NCI-H748 (cell line): ENCODE measurements at regions not wholly inside any gene's neighbourhood (a gene's known extent, or its start where the extent isn't known, plus 50 kb on each side); places are given as distances from the start of the nearest gene placed in this dataset.
A peak's percentile ranks its signal among the peaks of the same experiment; 100 is the strongest.

Experiments
- DNase-seq: peaks from one replicate; lab custom pipeline; 2025; ENCODE audit not compliant: unreplicated experiment; lab: John Stamatoyannopoulos, UW

DNA sequence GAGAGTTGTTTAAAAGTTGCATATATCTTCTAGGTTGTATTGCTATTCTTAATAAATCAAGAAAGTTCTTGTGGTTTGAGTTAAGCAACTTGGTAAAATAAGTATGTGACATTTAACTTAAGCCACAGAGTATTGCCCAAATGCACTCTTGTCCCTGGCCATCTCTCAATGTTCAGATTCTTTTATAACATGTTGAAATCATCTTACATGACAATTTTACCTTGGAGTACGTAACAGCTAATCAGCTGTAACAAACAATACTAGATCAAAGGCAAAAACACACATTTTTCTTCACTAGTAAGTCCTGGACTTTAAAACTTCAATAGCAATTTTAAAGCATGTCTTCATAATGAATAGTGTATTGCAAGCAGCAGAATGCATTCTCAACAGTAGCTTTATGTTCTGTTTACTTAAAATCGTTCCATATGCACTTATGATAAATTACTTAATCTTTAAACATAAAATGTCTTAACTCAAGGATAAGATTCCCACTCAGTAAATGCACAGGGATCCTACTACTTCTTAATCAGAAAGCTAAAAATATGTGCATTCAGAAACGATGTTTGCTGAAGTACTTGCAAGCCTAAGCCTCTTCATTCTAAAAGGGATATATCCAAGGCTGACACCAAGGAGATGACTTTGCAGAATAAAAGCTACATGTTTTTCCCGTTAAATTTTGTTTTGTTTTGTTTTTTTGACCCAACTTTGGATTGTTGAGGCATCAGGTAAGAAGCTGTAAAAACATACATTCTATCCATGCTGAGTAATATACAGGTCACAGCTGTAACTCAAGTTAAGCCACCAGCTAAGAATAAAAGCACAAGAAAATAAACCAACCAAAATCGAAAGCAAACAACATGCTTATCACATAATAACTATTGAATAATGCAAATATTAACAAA, 86.1 kb upstream of the NFIB start:
- DNase-seq = peak; percentile 63

DNA sequence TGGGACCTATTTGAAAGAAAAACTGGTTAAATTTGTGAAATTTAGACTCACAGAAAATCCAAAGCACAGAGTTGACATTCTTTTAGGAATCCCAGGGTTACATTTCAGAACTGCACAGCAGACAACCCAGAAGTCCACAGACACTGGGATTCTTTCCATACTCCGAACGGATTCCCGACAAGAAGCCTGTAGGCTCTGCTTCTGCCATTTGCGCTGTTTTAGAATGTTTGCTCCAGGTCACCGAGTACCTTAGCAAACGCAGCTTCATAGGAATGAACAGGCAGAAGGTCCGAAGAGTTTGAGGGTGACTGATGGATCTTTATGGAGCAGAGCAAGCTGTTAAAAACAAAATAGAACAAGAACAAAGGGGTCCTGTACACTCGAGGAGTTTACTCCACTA, 84.5 kb upstream of the NFIB start:
- DNase-seq = no peak

DNA sequence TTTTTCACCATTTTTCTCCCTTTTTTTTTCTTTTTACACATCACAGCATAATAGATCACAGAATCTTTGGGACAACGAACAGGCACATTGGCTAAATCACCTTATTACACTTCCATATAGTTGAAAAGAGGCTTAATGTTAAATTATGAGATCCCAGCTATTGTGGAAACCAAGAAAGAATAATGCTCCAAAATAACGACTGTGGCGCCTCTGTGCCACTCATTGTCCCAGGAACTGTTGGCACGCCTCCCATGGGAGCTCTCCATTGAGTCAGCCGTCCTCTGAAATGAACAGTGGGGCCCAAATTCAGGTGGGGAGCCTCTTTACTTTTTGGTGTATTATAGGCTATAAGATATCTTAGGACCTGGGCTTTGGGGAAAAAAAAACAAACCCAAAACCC, 82.2 kb upstream of the NFIB start:
- DNase-seq = no peak

DNA sequence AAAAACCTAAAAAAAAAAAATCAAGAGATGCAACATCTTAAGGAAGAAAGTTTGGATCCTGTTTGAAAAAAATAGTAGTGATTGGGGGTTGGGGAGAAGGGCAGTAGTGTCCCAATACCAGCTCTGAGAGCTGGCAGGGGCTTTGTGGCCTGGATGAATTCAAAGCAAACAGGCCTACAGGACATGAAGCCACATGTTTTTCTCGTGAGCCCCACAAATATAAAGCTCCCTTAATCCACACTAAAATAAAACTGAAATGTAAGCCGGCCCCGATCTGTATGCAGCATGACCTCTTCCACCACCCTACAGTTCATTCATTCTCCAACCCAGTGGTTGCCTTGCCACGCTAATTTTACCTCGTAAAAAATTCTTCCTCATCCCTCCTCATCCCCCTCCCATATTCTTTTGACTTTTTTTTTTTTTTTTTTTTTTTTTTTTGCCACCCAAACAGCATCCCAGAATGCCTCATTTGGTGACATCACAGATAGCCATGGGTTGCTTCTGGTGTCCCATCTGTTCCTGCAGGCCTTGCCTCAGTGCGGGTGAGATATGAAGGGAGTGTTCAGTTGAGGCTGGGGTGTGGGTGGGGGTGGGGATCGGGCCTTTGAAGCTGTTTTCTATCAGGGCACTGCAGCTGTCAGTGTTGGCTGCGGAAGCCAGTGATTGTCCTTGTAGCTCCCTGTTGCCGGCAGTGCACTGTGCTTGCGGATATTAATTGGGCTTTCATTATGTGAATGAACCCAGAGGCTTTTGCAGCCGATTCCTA, 81.6 kb upstream of the NFIB start:
- DNase-seq = peak; percentile 20

DNA sequence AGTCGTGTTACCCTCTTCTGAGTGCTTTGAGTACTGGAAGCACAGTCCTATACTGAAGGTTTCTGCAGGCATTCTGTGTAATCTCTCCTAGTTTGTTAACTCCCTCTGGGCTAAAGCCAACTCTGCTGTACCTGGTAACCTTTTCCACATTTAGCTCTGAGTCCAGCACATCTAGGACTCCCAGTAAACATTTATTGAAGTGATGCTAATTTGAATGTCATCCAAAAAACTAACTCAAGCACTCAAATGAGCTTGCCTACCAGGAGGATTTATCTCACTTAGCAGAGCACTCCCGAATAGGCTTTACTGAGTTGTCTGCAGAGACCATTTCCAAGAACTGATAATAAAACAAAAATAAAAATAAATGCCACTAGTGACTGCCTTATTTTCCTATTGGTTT, 79.5 kb upstream of the NFIB start:
- no peak for DNase-seq

DNA sequence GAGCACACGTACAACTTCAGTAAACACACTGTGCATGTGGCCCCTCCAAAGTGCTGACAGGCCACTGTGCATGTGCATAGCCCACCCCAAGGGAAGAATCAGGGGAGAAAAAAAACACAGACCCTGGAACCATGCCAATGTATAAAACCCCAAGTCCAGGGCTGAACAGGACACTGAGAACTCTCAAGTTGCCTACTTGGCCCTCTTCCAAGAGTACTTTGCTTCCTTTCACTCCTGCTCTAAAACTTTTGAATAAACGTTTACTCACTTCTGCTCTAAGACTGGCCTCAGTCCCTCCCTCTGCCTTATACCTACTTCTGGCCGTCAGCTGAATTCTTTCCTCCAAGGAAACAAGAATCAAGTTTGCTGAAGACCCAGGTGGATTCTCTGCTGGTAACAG, 77.7 kb upstream of the NFIB start:
- no peak for DNase-seq

DNA sequence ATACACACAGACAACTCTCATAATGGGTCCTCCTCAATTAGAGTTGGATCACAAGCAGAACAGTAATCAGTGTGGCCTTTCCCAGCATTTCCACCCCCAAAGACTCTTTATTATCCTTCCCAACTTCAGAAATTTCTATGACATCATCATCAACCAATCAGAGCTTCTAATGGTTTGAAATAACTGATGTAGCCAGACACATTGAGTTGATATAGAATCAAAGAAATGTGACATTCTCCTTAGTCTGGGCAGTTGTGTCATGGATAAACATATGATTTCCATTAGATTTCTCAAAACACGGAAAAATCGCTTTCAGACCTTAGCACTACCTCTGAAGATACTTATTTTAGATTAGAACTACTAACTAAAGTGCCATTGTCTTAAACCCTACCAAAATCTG, 75.7 kb upstream of the NFIB start:
- no peak for DNase-seq

DNA sequence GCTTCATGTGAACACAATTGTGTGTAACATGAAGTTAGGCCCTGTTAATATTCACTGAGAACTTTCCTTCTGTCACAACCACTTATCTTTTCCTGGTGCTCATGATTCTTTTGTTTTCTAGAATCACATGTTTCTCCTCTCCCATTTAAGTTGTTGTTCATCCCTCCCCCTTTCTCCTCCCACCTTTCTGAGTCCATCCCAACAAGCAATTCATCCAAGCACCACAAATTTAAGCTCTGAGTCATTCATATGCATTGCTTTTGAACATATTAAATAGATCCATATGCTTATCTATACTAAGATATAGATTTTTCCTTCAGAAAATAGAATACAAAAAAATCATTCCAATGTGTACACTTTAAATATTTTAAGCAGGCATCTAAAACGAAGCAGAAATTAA, 75.2 kb upstream of the NFIB start:
- no peak for DNase-seq

DNA sequence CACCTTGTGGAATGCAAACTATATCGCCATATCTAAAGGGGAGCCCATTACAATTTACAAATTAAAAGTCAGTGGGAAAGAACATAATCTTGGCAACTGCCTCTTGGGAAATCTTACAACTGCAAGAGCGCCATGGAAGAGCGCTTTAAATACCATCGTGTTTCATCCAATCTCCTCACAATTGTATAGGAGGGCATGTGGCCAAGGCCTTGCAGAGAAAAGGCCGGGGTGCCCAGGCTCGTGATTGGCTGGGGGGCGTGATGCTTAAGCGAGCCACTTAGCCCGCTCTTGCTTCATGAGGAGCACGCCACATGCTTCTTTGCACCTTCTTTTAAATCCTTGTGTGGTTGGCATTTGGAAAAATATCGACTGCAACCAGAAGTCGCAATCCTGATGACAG, 69.8 kb upstream of the NFIB start:
- DNase-seq = no peak

DNA sequence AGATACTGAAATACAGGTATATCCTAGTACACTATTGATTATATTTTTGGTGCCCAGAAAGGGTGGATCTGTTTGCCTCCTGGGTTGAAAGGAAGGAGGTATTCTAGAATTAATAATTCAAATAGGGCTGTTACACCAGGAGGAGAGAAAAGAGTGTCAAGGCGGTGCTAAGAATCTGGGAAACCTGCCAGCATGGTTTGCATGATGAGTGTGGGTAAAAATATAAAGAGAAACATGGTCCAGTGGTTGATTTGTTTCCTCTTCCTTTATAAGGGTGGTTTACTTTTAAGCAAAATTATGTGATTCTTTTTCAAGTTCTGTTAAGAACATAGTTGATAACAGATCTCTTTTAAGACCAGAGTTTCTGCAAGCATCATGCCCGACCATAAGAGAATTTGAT, 69.4 kb upstream of the NFIB start:
- DNase-seq = peak; percentile 50

DNA sequence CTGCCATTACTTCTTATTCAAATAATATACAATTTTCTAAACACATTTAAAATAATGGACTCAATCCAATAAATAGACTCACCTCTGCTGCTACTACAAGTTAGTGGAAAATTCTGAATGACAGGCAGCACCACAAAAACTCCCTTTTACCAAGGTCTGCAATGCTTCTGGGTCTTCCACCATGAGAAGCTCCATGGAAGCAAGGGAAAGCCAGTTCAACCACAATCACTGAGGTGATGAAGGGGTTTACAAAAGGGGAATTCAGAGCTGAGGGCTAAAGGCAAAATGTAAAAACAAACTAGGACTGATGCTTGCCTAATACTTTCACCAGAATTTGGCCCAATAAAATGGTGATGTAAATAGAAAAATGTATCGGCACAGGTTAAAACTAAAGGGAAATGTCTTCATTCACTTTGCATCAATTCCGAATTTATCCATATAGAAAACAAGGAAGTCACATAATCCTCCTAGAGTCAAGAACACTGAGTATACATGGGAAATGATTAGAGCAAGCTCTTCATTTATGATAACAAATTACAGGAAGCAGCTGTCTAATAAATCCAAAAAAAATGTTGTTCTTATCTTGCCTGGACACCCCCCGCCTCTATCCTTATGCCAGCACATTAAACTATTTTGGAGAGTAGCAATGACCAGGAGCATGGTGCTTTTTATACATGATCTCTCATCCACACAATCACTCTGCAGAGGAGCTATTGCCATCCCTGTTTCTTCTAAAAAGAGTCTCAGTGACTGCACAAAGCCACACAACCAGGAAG, 66.3 kb upstream of the NFIB start:
- no peak for DNase-seq

DNA sequence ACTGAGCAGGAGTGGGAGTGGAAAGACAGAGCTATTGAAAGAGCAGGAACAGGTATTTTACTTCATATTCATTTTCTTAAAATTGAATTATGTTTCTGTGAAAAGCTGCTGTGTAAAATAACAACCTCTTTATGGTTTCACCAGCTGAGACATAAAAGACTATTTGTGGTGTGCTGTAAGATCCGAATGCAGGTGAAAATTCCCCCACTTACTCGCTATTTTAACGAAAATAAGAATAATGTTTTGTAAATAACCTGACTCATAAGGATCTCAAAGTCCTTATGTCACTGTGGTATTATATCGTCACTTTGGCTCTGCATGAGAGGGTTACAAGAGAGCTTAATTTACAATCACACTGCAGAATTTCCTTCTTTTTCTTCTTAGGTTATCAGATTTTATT, 65.3 kb upstream of the NFIB start:
- no peak for DNase-seq

DNA sequence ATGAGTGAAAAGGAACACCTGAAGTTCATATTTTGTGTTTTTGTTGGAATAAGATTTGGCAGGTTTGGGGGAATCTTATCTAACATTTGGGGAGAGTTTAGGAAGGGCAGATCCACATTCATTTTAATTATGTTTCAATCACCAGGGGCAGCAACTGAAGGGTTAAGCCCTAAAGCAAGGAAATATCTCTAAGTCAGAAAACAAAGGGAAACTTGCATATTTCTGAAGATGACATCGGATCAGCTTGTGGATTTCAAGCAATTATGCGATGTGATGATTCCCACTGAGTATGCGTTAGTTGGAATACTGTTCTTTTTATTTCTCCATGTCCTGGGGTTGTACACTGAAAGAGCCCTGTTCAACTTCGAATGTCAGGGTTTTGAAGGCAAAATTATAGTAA, 59.8 kb upstream of the NFIB start:
- no peak for DNase-seq

DNA sequence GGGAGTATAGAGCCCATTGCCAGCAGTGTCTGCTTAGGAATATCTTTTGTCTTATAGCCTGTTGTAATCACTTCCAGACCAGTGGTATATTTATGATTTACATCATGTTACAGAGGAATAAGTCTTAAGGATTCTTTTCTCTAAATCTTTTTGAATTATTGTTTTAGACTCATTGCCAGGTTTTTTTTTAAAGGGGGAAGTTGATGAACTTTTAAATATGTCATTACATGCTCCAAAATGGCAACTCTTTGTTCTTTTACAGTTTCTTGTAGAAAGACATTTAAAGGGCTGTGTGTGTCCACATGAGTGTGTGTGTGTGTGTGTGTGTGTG, 59.4 kb upstream of the NFIB start:
- no peak for DNase-seq

DNA sequence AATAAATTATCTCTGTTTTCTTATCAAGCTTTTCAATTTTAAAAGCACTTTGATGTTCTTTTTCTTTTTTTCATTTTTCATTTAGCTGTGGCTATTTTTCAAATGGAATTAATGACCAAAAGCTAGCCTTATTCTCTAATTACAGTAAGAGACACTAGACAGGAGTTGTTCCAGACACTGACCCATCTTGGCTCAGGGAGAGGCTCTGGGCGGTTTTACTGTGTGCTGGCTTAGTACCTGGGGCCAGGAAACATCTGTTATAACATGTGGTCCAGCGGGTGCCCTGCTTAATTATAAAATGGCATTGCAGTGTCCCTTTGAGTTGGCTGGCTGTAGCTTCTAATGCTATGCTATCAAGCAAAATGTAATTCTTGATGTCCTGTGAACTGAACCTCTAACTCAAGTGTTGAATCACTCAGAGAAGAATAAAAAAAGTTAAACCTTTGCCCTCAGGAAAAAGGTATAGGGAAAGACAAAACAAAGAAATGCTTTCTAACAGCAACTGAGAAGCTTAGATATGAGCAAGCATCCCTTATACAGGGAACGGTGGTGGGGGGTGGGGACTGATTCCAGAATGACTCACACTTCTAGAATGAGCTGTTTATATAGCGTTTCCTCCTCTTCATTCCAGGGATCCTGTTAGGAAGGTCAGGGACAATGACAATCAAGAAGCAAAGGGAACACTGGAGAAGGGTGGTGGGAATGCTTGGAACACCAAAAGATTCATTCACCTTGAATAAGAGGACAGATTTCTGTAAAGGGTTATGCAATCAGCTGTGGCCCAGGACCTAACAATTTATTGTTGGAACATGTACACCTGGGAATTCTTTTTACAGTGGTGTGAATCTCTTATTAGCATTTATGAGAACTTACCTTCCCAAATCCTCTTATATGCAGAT, 58.7 kb upstream of the NFIB start:
- peak; percentile 13 for DNase-seq

DNA sequence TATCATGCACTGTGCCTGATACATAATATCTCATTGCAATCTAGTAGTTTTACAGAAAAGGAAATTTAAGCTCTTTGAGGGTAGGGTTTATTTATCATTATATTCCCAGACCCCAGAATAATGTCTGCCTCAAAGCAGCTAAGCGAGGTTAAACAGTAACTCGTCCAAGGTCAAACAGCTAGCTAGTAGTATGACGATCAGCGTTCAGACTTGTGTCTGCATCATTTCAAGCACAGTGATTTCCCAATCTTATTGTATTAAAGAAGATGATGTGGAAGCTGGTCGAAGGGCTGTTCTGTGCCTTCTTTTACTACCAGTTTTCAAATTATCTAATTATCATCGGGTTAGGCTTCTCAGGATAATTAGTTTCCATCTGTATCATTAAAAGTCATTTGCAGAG, 55.1 kb upstream of the NFIB start:
- DNase-seq = no peak

DNA sequence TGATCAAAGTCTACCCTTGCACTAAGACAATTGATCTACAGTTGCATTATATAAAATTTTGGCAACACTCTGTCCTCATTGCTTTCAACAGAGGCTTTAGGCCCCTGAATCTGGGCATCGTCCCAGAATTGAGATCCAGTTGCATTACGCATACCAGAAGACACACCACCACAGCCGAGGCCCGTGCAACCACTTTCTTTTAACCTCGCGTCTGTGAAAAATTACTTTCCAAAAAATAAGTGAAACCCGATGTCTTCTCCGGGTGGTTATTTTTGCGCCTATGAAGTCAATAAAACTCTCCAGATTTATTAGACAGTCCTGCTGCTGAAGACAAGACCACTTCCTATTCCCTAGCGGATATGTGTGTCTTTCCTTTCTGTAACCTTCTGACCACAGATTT, 52.1 kb upstream of the NFIB start:
- no peak for DNase-seq

DNA sequence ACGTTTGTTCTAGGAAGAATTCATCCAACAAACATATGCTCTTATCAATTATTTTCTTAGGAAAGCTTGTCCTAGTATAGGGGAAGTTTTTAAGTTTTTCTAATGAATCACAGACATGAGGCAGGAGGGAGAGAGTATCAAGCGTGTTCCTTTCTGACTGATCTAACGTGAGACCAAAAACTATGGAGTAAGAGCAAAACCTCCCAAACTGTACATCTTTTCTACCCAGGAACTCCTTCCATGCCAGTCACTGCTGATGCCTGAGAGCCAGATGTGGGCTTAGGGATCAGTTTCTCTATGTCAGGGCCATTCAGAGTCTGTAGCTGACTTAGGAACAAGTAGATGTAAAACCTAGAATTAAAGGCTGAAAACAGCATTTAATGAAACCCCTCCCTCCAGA, 51.7 kb upstream of the NFIB start:
- DNase-seq = no peak
